ENCODE measurements at regions not wholly inside any gene's neighbourhood (a gene's known extent, or its start where the extent isn't known, plus 50 kb on each side); places are given as distances from the start of the nearest gene placed in this dataset.
"Not testable (repeated sequence)": the region's sequence is repeated elsewhere in the genome, so short reads cannot be mapped to it uniquely, and the experiment has no call there.

DNA sequence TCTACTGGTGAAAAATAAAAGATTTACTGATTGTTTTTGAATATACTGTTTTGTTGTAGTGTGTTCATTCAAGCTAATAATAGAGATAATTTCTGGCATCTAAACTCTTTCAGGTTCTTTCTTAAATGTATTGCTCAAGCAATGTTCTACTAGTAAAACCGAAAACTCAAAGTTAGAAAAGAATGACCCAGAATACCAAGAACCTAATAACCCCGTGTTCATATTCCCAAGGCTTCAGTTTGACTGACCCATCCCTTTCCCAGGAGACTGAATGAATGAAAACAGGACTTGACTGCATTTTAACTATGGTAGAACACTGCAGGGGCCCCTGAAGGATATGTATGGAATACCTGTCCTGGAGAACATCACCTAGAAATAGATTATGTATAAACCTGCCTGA lies 375.3 kb downstream of the MAFB start:
- no peak for DNase-seq

DNA sequence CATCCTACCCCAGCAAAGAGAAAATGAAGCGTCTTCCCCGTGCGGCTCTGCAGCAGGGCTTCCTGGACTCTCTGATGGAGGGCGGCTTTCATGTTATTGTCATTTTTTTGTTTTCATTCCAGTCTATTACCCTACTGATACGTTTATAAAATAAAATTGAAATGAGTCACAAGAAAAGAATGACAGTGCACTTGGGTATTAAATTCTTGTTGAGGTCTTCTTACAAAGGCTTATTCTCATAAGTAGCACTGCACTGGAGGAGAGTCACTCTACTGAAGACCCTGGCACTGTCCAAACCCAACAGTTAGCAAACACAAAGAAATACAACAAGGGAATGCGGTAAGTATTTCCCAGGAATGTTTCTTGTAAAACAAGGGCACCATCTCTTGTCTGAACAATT lies 379.3 kb downstream of the MAFB start:
- DNase-seq, result no peak

DNA sequence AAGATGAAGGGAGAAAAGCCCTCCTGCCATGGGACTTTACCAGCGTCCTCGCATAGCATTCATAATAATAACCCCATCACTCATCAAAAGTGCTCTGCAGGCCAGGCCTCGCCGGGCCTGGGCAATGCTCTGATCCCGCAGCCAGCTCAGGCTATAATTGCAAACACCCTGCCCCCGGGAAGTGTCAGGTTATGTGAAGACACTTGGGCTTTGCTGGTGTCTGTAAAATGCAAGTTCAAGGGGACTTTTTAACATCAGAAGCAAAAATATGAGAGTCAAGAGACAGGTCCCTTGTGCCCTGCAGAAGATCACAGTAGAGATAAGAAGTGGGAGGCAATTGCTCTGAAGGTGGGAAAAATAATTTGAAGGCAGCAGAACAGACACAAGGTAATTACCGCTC lies 381.0 kb downstream of the MAFB start:
- no peak for DNase-seq

DNA sequence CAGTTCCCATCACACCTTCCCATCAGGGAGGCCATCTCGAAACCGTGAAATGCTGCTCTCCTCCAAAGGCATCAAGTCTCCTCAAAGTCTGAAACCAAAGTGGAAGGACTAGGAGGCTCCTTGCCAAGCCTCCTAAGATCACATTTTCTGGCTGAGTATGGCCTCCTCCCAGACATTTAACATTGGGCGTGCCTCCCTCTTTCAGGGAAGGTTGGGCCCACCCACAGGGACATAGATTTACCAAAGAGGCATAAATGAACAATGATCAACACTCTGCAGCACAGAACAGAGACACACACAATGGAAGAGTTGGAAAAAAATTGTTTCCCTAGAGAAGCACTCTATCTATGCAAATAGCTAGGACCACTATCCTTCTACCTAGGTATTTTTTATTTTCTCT lies 381.8 kb downstream of the MAFB start:
- no peak for DNase-seq

DNA sequence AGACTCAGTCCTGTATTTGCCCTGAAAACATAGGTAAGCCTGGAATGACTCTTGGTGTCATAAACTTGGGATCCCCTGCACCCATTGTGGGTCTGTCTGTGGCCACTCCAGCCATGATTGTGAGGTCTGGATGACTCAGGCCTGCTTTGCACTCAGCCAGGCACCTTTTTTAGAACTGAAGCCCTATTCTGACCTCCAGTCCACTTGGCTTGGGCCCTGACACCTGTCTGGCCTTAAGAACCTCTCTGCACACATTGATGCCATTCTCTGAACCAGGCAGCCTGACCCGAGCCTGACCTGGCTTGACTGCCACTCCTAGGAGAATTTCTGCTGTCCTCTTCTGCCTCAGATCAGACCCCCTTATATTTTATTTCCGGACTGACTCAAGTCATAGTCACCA lies 383.7 kb downstream of the MAFB start:
- no peak for DNase-seq

DNA sequence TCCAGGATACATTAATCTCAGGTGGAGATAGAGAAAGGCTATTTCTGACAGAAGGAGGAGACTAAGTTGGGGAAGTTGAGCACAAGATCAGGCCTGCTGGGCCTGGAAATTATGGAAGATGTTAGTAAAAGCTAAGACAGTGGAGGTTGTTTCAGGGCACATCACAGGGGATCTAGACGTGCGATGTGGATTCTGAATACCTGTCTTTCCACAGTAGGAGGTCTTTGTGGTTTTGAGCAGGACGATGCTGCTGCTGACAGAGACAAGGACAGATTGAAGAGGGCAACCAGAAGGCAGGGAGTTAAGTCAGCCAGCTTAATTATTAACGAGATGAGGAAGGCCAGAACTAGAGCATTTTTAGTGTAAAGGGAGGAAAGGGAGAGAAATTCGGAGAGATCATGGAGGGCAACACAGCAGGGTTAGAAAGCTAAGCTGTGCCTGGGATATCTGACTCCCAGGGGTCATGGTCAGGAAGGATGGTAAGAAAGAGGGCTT lies 384.9 kb downstream of the MAFB start:
- DNase-seq, result no peak

DNA sequence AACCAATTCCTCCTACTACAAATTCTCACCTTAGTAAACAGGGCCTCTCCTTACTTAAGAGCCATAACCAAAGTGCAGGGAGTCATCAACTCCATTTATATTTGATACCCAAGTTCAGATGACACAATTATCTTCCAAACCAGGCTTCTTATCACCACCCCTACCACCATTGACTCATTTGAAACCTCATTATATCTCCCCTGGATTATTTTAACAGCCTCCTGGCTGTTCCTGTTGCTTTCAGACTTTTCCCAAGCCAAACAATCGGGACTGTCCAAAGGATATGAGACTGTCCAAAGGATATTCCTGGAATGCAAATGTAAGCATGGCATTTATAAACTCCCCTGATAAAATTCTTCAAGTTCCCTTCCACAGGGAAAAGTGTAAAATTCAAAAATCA lies 394.3 kb downstream of the MAFB start:
- no peak for DNase-seq

DNA sequence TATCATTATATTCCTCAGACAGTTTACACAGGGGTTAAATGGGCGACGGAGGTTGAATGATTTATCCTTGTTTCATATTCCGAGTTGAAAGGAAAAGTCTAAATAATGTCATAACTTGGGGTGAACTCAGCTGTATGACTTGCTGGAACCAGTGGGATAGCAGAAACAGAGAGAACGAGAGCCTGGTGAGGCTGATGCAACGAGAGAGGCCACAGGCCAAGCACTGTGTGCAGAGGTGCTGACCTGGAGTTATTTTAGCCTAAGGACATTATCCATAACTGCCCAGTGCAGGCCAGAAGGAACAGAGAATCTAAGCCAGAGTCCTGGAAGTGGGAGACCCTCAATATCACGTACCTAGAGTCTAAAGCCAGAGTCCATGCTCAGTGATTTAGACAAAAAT lies 394.9 kb downstream of the MAFB start:
- DNase-seq, result no peak

DNA sequence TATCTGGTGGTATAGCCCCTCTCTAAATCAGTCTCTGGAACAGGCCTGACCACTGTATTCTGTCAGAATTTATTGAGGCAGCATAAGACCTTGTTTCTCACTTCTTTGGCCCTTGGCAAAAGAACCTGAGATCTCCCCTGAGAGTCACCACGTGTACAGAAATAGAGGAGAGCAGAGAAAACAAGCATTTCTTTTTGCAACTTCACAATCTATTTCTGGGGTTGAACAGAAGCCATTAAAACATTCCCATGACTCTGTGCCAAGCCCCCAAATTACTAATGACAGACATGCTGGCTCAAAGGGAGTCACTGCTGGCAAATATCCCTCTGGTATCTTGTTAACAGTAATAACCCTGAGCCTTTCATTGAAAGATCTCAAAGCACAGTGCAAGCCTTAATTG lies 395.3 kb downstream of the MAFB start:
- no peak for DNase-seq

DNA sequence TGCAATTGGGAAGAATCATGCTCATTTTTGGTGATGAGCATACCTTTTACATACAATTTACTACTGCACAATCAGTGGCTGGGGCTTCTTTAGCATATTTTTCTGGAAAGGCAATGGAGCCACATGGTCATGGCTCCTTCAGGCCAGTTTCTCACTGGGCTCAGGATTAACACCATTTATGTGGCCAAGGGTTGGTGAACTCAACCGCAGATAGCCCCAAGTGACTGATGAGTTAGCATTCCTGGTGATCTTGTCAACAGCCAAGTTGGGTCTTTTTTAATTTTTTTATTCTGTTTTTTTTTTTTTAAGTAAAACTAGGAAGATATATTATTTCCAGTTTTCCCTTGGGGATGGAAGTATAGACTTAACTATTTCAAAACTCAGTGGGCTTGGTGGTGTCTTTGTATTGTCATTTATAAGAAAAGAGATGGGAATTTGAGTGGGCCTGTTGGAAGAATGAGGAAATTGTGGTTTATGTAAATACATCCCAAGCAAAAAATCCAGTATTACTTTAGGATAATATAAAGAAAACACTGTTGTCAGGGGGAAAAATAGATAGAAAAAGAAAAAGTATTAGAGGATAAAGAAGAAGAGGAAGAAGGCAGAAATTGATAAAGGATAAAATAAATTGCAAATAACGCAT lies 397.4 kb downstream of the MAFB start:
- DNase-seq, result no peak

DNA sequence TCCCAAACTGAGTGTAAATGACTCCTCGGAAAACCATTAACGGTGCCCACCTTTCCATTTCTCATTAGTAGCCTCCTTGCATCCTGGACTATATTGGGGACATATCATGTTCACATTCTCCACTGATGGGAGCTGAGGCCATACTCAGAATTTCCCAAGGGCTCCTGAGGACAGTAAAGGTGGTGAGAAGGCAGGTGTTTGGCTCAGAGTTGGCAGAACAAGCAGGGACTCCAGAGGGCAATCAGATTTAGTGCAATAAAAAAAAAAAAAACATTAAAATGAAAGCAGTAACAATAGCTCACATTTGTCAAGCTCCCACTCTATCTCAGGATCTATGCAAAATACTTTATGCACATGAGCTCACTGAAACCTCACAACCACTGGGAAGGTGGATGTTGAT lies 401.4 kb downstream of the MAFB start:
- no peak for DNase-seq

DNA sequence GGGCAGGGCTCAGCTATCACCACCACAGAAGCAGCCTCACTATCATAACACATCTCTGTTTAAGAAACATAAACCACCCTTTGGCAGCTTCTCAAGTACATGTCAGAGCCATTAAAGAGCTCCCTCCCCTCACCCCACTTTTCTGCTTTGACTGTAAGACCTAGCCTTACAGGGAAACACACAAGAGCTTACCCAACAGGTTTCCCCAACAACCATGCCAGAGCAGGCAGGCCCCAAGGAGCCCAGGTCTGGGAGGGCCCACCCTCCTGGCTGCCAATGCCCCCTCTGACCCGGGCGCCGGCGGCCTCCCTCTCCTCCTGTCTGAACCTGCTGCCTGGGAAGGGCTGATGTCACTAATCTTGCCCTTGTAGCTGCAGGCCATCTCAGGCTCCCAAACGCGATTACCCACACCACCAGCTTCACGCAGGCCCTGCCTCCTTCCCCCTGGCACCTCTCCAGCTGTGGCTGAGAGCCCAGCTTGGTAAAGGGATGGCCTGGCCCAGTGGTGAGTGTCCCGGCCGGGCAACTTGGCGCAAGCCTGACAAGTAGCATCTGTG lies 402.0 kb downstream of the MAFB start:
- no peak for DNase-seq

DNA sequence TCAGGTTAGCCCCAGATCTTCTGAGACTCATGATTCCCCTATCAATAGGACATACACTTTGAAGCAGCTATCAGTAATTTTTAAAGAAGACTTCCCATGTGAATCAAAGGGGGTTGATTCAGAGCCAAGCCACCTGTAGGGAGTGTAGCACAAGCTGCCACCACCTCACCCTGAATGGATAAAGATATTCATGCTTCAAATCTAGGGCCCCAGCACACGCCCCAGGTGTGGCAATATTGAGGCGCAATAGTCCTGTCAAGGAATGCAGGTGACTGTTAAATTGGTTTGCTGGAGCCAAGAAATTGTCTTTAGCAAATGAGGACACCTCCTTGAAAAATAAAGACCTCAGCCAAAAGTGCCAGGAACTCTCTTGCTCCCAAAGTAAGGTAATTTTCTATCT lies 404.4 kb downstream of the MAFB start:
- DNase-seq, result no peak

DNA sequence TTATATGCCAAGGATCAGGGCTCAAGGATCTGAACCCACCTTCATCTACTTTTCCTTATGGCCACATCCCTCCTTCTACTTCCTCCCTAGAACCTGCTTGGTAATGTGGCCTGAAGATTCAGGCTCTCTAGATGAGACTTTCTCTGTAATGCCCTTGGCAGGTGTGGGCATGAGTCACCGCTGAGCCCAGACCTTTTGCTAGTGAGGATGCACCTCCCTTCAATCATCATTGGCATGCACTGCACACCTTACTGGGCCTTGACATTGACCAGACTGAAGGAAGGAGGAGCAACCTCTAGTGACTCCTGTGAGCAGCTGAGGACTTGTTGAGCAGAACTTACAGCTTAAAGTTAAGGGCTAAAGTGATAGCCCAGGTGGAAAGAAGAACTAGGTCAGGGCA lies 405.3 kb downstream of the MAFB start:
- no peak for DNase-seq

DNA sequence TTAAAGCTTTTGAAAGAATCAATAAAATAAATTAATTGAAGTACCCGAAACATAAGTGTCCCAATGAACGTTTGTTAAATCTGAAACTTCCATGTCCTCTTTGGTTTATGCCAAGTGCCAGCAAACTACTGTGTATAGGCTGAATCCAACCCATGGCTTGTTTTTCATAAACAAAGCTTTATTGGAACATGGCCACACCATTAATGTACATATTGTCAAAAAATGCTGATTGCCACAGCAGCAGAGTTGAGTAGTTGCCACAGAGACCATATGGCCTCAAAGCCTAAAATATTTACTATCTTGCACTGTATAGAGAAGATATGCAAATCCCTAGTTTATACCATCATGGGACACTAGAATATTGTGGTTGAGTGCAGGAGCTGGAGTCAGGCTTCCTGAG lies 406.1 kb downstream of the MAFB start:
- no peak for DNase-seq

DNA sequence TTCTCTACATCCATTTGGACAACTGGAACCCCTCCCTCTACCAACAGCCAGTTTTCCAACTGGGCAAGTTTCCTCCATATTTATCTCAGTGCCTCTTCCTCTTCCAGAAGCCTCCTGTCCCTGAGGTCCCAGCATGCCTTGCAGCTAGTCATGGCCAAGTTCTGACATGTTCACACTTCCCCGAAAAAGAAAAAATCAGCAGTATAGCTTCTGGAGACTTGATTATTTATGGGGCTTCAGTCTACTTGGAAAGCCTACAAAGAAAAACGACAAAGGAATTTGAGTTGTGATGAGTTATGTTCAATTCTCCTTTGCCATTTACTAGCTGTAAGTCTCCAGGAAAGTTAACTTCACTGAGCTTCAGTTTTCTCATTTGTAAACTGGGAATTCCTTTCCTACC lies 406.5 kb downstream of the MAFB start:
- DNase-seq, result no peak

DNA sequence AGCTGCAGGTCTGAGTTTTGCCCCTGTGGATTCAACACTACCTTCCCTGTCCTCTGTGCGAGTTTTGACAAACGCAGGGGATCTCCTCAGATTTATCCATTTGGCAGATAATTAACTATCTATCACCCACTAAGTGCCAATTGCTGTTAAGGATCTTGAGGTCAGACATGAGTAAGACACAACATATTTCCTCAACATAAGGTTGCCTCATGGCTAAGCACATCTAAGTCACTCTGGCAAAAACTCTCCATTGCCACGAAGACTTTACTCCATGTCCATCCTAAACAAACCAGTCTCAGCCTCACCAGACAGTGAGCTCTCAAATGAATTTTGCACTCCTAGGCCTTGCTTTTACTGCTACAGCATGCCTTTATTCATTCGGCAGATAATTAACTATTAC lies 408.4 kb downstream of the MAFB start:
- peak; percentile 3 for DNase-seq

DNA sequence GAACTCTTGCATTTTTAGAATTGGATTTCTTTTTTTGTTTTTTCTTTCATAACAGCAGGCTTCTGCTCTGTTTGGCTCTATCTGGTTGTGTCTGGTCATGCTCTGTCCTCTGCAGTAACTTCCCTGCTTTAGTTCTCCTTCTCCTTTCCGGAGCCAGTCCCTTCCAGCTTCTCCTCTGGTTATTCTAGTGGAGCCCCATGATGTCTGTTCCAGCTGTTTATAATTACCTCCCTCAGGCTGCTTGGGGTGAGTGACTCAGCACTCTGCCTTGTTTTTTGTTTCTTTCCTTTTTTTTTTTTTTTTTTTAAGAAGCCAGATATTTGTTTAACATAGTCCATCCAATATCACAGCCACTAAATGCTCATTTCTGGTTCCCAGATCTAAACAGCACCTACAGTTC lies 409.6 kb downstream of the MAFB start:
- DNase-seq, result peak; percentile 86

DNA sequence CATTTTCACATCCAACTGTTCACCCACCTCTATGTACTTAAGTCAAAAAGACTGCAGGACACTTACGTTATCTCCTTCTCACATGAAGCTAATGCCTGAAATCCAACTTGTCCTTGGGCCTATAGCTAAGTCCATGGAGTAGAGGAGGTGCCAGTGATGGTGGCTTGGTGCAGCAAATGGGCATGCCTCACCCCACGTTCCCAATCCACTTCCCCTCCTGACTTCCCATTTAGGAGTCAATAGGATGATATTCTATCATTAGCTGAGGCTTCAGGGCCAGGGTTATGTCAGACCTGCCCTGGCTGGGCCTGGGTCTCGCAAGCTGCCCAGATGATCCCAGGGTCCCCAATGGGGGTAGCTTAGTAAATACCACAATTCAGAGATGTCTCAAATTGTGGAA lies 410.4 kb downstream of the MAFB start:
- no peak for DNase-seq

DNA sequence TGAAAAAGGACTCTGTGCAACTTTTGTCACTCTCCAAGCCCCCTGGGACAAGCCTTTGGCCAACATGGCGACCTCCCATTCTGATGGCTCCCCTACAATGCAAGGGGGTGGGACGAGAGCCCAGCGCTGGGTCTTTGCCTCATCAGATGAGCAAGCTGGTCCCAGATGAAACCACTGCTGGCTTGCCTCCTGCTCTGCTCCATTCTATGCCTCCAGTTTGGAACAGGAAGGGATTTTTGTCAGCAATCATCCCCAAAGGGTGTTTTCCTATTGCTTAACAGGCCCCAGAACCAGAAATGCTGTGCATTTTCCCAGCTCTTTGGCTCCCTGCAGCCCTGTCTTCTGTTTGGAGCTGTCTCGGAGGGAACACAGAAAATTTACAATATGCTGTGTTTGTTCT lies 412.7 kb downstream of the MAFB start:
- no peak for DNase-seq

DNA sequence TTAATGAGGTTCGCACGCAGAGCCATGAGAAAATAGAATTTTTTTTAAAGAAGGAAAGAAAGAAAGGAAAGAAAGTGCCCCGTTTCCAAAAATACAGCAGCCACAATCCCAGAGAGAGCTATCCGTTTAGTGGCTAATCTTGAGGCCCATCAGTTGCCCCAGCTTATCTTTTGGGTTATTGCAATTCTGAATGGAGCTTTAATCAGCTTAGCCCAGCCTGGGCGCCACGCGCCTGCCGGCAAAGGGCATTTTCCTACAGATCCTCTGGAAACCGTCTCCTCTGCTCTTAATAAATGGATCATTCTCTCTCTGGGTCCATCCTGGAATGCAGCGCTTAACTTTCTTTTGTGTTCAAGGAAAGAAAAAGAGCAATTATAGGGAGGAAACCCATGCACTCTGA lies 413.3 kb downstream of the MAFB start:
- no peak for DNase-seq

DNA sequence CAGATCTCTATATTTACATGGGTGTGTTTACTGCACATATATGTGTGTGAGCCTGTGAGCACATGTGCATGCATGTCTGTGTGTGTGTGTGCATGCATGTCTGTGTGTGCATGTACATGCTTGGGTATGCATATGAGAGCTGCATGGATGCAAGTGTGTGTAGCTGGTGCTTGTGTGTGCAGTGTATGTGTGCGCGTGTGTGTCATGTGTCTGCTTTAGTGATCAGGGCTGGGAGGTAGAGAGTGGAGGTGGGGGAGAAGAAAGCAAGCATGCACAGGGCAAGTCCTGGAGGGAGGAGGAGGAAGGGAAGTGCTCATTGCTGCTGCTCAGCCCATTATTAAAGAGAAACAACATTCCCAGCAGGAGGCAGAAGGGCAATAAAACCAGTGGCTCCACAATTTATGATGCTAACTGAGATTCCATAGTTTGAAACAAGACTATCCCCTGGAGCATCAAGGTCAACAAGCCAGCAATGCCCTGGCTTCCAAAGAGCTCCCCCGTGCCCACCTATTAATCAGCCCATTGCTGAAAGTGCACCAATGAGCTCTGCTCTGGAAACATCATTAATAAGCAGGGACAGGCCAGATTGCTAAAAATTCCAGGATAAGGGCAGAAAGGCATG lies 414.0 kb downstream of the MAFB start:
- DNase-seq, result no peak

DNA sequence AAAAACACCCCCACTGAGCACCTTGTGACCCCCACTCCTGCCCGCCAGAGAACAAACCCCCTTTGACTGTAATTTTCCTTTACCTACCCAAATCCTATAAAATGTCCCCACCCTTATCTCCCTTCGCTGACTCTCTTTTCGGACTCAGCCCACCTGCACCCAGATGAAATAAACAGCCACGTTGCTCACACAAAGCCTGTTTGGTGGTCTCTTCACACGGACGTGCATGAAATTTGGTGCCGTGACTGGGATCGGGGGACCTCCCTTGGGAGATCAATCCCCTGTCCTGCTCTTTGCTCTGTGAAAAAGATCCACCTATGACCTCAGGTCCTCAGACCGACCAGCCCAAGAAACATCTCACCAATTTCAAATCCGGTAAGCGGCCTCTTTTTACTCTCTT lies 419.8 kb downstream of the MAFB start:
- DNase-seq, result not testable (repeated sequence)

DNA sequence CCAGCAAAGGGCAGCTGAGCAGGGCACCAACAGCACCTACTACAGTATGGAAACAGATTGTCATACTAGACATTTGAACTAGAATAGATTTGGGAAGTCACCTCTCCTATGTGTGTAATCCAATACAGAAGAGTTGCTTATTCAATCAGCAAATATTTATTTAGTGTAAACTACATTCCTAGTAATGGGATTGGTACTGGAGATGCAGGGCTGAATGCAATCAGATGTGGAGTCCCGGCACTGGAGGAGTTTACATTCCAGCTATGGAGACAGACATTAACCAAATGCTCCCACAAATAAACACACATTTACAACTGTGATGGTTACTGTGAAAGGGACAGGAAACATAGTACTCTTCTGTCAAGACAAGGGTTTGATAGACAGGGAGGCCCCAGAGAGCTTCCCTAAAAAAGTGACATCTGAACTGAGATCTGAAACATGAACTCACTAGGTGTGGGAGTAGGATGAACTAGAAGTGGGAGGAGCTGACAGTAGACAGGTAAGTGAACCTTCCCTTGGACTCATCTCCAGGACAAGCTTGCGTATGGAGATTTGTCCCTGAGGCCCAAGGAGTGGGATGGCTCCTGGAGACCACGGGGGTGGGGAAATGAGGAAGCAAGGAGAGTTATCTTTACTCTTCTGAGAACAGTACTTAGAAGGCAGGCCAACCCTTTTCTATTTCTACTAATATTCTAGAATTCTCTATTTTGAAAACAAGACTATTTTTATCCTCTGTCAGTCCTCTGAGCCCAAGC lies 420.5 kb downstream of the MAFB start:
- no peak for DNase-seq

All from MV-4-11 (cell line).